ENCODE measurements at regions not wholly inside any gene's neighbourhood (a gene's known extent, or its start where the extent isn't known, plus 50 kb on each side); places are given as distances from the start of the nearest gene placed in this dataset.

- DNase-seq = no peak
Observed at GRCh38 chr1:101317590-101317989, 80.8 kb downstream of the S1PR1 start.

- no peak for DNase-seq
Observed at GRCh38 chr1:101323535-101323934, 86.7 kb downstream of the S1PR1 start.

GRCh38 chr1:101325144-101325543 is 88.3 kb downstream of the S1PR1 start:
- no peak for DNase-seq

- DNase-seq = no peak
Observed at GRCh38 chr1:101330427-101331130, 93.8 kb downstream of the S1PR1 start.

- DNase-seq = no peak
Observed at GRCh38 chr1:101331794-101332193, 95.0 kb downstream of the S1PR1 start.

- DNase-seq = no peak
Observed at GRCh38 chr1:101332633-101333032, 95.8 kb downstream of the S1PR1 start.

GRCh38 chr1:101333186-101333585 is 96.4 kb downstream of the S1PR1 start:
- no peak for DNase-seq

GRCh38 chr1:101337968-101338367 is 101.1 kb downstream of the S1PR1 start:
- no peak for DNase-seq

- peak; percentile 5 for DNase-seq
Observed at GRCh38 chr1:101338714-101339430, 102.1 kb downstream of the S1PR1 start.

GRCh38 chr1:101344745-101345144 is 107.9 kb downstream of the S1PR1 start:
- DNase-seq = no peak

GRCh38 chr1:101346419-101346818 is 109.6 kb downstream of the S1PR1 start:
- no peak for DNase-seq

- DNase-seq = no peak
Observed at GRCh38 chr1:101356013-101356412, 119.2 kb downstream of the S1PR1 start.

GRCh38 chr1:101356604-101357443 is 120.0 kb downstream of the S1PR1 start:
- DNase-seq = no peak

- DNase-seq = peak; percentile 62
Observed at GRCh38 chr1:101357444-101357986, 120.7 kb downstream of the S1PR1 start.

GRCh38 chr1:101360506-101360905 is 123.7 kb downstream of the S1PR1 start:
- DNase-seq = no peak

GRCh38 chr1:101363891-101364318 is 127.1 kb downstream of the S1PR1 start:
- no peak for DNase-seq

GRCh38 chr1:101364370-101365120 is 127.7 kb downstream of the S1PR1 start:
- no peak for DNase-seq

GRCh38 chr1:101365186-101365585 is 128.4 kb downstream of the S1PR1 start:
- no peak for DNase-seq

GRCh38 chr1:101365878-101366277 is 129.1 kb downstream of the S1PR1 start:
- no peak for DNase-seq

- DNase-seq = no peak
Observed at GRCh38 chr1:101366513-101367215, 129.8 kb downstream of the S1PR1 start.

GRCh38 chr1:101367630-101368029 is 130.8 kb downstream of the S1PR1 start:
- no peak for DNase-seq

- no peak for DNase-seq
Observed at GRCh38 chr1:101370488-101370887, 133.7 kb downstream of the S1PR1 start.

Data from activated naive CD4-positive, alpha-beta T cell treated with Interleukin-2 at 50 U/mL for 16 hours (primary cell).